Left lung (tissue), 4 donors: ENCODE measurements at regions not wholly inside any gene's neighbourhood (a gene's known extent, or its start where the extent isn't known, plus 50 kb on each side); places are given as distances from the start of the nearest gene placed in this dataset.
"Not testable (repeated sequence)": the region's sequence is repeated elsewhere in the genome, so short reads cannot be mapped to it uniquely, and the experiment has no call there.

Experiments used
- ATAC-seq: fragments of 200-7000 bp; cut with Tn5 transposase; one replicate; pipeline ENCODE4 v1.9.1; 2020; ENCODE audit warnings: moderate library complexity
- DNase-seq, 4 donors: peaks; one replicate each; pipeline ENCODE4 v3.0.0-alpha.2; 2013 to 2020
- H3K27ac ChIP-seq, 2 donors: fragments of 200-600 bp; sonication (generic) in 1 of 2; one replicate each; pipeline versions ENCODE4 v1.5.0 to v1.8.0; 2020 to 2021
- H3K27me3 ChIP-seq, 2 donors: fragments of 200-600 bp; sonication (generic) in 1 of 2; one replicate each; pipeline versions ENCODE4 v1.5.0 to v1.8.0; 2020 to 2021
- H3K36me3 ChIP-seq, 2 donors: fragments of 200-600 bp; sonication (generic) in 1 of 2; one replicate each; pipeline versions ENCODE4 v1.5.0 to v1.8.0; 2020 to 2021
- H3K4me1 ChIP-seq, 2 donors: fragments of 200-600 bp; one replicate each; pipeline ENCODE4 v1.8.0; 2021
- H3K4me3 ChIP-seq, 2 donors: fragments of 200-600 bp; sonication (generic) in 1 of 2; one replicate each; pipeline versions ENCODE4 v1.5.0 to v1.8.0; 2020 to 2021; ENCODE audit warnings: mild to moderate bottlenecking in 1 of 2
- H3K9me3 ChIP-seq, 2 donors: fragments of 200-600 bp; sonication (generic) in 1 of 2; one replicate each; pipeline versions ENCODE4 v1.5.0 to v1.8.0; 2020 to 2021
- CTCF ChIP-seq, 2 donors: fragments of 200-600 bp; sonication (generic) in 1 of 2; IDR thresholded peaks; one replicate each; pipeline versions ENCODE4 v1.5.0 to v1.8.0; 2021; ENCODE audit warnings: antibody characterized with exemption in 2 of 2
- intact Hi-C, 2 donors: fragments of 100-400 bp; cut with DNase I; formaldehyde crosslinking; loops; one replicate each; pipeline versions ENCODE4 v1.11.2 to v1.14.2; 2022
- donor health status: DM: no; HTN: yes; CAD: no.
- donor health status: DM: no; HTN: no; CAD: no.

GRCh38 chr10:42722575-42722974 is 60.0 kb upstream of the BMS1 start:
- no peak for DNase-seq
- ATAC-seq, result no peak
- TF ChIP-seq CTCF (IDR thresholded peaks at IDR 0.05), result no peak
- no peaks in the 10 kb centered on the region for H3K9me3 ChIP-seq
- no peaks in the 10 kb centered on the region for H3K36me3 ChIP-seq
- no peak overlapping the region for H3K27ac ChIP-seq
- intact Hi-C loops, result no loop called here
- no peaks in the 10 kb centered on the region for H3K27me3 ChIP-seq
- H3K4me1 ChIP-seq, result no peaks in the 10 kb centered on the region
- H3K4me3 ChIP-seq, result no peak overlapping the region

GRCh38 chr10:42723549-42723948 is 59.0 kb upstream of the BMS1 start:
- DNase-seq, H3K27ac ChIP-seq, intact Hi-C loops, H3K9me3 ChIP-seq, H3K4me3 ChIP-seq, H3K27me3 ChIP-seq, H3K4me1 ChIP-seq, H3K36me3 ChIP-seq, ATAC-seq: not testable (repeated sequence)

- intact Hi-C loops, H3K4me1 ChIP-seq, H3K4me3 ChIP-seq, H3K36me3 ChIP-seq, H3K27ac ChIP-seq, H3K9me3 ChIP-seq, DNase-seq, ATAC-seq, H3K27me3 ChIP-seq: not testable (repeated sequence)
Measured at GRCh38 chr10:42724660-42725059, 57.9 kb upstream of the BMS1 start.

GRCh38 chr10:42732266-42732665 is 50.3 kb upstream of the BMS1 start:
- TF ChIP-seq CTCF (IDR thresholded peaks at IDR 0.05), result no peak
- DNase-seq (no peak), ATAC-seq (no peak)
- Histone ChIP-seq H3K27ac (no peak overlapping the region), H3K36me3 (no peaks in the 10 kb centered on the region), H3K4me1 (no peaks in the 10 kb centered on the region), H3K4me3 (no peak overlapping the region), H3K27me3 (no peaks in the 10 kb centered on the region), H3K9me3 (no peaks in the 10 kb centered on the region)
- intact Hi-C loops, result no loop called here
